Stimulated activated CD4-positive, alpha-beta T cell treated with anti-CD3 and anti-CD28 coated beads, Interleukin-4, amount 100 ng/mL, for 48 hours (primary cell): ENCODE measurements at regions not wholly inside any gene's neighbourhood (a gene's known extent, or its start where the extent isn't known, plus 50 kb on each side); places are given as distances from the start of the nearest gene placed in this dataset.

Source experiments
- DNase-seq, 2 donors: peaks; one replicate each; pipeline ENCODE4 v3.0.0-alpha.2; 2020; ENCODE audit warnings: low read depth in 2 of 2

DNA sequence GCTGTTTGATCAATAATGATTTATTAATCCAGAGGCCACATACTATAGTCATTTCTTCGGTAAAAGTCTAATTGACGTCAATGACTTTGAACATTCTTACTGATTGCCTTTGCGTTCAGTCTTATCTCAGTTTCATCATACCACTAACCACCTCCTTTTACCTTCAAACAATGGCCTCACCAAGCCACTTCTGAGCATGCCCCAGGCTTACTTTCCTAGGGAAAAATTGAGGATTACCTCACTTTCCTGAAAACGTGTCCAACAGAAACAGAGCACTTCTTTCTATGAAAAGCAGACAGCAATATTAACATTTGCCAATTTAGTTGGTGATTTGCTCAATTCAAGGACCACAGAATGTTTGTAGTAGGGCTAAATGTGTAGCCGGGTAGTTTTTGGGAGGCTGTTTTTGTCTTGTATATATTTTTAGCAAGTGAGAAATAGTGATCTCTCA, 157.6 kb downstream of the KLF5 start:
- DNase-seq: no peak

DNA sequence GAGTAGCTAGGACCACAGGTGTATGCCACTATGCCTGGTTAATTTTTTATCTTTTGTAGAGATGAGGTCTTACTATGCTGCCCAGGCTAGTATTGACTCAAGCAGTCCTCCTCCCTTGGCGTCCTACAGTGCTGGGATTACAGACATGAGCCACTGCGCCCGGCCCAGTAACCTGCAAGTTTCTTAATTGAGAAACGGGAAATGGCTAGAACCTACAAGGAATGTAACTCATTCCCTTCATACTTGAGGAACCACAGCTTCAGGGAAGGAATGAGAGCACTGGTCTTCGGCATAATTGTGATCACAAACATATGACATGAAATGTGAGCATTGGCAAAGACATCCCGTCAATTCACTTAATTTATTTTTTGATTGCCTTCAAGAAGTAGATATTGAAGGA, 157.0 kb downstream of the KLF5 start:
- DNase-seq: no peak

DNA sequence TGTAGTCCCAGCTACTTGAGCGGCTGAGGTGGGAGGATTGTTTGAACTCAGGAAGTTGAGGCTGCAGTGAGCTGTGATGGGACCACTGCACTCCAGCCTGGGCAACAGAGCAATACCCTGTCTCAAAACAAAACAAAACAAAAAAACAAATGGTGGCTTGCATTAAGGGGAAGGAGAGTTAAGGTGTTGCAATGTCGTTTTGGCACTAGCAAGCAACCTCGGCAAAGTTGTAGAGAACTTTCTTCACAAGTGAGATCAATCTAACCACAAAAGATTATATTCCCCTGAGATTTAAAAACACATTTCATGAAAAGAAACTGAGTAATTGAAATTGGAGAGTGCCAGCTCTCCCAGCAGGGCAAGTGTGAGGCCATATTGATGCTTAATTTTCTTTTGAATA, 153.7 kb downstream of the KLF5 start:
- DNase-seq: no peak

DNA sequence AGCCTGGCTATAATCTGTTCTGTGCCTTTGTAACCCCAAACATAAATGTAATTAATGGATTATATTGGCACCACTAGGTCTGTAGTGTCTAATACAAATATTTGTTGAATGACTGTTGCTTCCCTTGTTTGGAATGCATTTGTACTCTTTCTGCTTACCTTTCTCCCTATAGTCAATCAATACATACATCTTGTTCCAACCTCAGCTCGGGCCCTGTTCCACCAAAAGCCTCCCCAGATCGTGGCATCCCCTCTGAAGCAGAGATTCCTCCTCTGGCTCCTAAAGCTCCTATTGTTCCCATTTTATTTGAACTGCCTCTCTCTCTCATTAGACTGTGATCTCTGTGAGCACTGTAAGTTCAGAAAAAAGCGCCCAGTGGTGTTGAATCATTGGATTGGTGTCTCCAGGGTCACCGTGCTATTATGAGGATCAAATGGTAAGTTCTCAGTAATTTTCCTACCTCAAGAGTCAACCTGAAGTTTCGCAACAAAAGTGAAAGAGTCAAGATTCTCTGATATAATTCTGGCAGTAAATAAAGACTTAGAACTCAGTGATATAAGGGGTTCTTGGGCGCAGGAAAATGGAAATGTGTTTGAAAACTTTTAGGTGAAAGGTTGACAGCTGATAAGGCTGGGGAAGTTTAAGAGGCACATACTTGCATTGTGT, 151.5 kb downstream of the KLF5 start:
- no peak for DNase-seq

DNA sequence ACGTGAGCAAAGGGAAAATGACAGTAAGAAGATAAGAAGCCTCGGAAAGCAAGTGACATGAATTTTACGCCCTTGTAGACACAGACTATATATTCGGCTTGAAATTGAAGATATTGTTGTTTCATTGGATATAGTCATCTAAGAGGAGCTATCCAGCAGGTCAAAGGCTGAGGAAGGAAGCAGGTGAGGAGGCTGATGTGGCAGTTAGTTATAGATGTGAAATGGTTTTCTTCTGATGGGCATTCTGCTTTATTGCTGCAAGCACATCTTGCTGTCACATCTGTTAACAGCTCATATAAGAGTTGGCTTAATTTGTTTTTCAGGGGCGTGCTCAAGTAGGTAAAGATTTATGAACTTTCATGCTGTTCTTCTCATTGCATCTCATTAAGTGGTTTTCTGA, 146.1 kb downstream of the KLF5 start:
- DNase-seq: no peak

DNA sequence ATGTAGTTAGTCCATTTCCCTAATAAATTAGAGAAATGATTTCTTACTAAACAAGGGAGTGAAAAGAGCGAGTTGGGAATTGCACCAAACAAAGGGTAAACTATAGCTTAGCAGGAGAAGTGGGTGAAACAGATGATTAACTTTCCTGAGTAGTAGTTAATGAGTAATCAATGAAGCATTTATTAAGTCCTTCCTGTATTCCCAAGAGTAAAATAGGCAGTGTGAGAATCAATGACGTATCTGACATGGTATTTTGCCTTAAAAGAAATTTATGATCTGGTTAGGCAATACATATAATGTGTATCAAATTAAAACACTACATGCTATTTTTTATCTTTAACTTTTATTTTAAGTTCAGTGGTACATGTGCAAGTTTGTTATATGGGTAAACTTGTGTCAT, 142.8 kb downstream of the KLF5 start:
- DNase-seq: no peak

DNA sequence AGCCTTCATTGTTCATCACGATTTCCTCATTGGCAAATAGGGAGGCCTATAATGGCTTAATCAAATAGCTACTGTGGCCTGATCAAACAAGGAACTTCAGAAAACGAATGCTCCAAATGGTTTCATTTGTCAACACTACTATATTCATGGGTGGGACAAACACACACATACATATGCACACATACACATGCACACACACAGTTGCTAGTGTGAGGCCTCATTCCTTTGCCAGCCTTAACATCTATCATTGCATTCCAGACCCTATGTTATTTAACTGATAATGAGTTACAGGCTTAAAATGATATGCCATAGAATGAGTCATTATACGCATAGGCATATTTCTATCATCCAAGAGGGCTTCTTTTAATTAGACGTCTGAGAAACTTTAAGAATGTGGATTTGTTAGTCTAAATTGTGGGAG, 140.2 kb downstream of the KLF5 start:
- DNase-seq: no peak

DNA sequence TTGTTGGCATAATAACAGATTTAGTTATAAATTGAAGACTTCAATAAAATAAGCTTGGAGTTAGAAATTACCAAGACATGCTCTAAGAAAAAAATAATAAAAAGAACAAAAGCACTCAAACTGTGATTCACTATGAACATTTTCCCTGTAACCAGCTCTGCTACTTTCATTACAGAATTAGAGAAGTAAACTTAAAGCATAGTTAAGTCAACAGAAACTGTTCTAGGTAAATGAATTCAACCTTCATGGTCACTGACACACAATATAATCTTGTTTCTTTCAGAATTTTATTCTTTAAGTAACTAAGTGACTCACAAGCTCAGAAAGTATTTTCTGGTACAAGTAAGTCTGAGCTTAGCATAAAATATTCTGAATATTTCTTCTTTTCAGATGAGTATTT, 136.3 kb downstream of the KLF5 start:
- DNase-seq: no peak

DNA sequence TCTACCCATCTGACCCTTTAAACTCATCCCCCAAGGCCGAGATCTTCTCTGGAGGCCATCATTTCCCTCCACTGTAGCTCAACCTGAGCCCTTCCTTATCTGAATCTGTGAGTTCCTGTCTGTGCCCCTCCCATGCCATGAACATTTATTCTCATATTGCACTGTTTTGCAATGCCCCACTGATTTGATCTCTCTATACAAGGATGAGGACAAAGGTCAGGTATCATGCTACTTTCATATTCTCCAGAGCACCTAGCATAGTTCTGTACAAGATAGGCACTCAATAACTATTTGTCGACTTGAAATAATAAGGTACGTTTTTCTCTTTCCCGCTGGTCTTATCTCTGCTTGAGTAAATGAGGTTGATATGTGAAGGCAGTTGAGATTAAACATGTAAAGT, 135.5 kb downstream of the KLF5 start:
- no peak for DNase-seq

DNA sequence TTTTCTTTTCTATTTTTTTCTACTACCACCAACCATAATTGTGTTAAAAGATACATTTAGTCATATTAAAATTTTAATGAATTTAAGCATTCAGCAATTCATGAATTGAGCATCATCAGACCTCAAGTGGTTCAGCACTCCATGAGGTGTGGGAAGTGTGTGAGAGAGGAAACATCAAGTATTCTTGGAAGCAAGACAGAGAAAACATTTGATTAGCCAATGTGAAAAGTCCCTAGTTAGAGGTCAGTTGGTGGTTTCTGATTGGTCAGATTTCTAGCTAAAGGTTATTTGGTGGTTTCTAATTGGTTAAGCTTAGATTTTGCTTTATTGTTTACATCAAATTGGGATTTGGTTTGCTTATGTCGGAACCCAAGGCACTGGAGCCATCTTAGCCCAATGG, 134.7 kb downstream of the KLF5 start:
- DNase-seq: no peak

DNA sequence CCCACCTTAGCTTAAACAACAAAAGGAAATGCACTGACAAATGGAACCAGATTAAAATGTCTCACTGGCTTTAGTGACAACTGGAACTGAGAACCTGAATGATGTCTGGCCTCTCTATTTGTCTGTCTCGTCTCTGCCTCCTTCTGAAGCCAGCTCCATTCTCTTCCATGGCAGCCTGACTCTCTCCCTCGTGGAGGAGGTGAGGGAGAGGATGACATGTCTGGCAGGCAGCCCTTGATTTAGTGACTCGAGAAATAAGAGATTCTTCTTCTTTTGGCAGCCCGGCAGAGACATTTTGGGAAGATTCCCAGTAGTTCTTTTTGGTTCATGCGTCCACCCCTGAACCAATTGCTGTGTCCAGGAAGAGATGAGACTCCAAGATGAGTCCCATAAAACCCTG, 131.7 kb downstream of the KLF5 start:
- no peak for DNase-seq

DNA sequence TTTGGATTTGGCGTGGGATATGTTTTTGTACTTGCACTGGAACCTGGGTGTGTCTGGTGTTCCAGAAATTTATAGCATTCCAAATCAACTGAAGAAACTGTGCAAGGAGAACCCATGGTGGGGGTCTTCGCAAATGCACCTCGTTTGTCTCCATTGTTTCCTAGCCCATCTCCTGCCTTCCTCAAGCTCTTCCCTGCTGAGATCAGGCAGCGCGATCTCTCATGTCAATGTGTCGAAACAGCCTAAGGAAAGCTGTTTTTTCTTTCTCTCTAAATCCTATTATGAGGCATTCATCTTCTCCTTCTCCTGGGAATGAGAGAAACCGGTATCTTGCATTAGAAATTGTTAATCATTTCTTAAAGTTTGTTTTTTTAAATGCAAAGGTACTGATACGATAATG, 131.0 kb downstream of the KLF5 start:
- DNase-seq: no peak

DNA sequence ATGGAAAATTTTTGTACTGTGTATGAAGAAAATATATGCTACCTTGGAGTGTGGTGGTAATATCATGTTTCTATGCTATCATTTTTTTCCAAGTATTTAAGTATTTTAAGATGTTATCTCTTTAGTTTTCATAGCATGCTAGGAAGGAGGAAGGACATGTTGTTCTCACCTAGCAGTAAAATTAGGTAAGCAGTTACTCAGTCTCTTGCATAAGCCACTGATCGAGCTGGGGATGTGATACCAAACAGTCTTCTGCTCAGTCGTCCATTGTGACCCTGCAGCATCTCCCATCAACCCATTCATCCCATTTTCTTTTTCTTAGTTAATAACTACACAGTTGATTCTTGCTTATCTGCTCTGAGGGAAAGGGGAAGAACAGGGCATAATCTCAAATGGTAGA, 130.6 kb downstream of the KLF5 start:
- DNase-seq: no peak

DNA sequence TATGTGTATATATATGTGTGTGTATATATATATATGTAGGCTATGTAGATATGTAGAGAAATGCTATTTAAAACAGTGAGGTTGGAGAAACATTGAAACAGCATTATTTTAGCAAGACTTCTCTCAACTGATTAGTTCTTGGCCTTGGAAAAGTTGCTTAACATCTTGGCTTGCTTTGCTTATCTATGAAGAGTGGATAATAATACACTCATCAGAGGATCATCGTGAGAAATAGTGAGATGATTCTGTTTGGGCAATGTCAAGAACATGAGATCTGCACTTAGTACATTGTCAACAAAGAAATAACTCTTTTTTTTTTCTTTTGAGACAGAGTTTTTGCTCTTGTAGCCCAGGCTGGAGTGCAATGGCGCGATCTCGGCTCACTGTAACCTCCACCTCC, 128.3 kb downstream of the KLF5 start:
- DNase-seq: no peak

DNA sequence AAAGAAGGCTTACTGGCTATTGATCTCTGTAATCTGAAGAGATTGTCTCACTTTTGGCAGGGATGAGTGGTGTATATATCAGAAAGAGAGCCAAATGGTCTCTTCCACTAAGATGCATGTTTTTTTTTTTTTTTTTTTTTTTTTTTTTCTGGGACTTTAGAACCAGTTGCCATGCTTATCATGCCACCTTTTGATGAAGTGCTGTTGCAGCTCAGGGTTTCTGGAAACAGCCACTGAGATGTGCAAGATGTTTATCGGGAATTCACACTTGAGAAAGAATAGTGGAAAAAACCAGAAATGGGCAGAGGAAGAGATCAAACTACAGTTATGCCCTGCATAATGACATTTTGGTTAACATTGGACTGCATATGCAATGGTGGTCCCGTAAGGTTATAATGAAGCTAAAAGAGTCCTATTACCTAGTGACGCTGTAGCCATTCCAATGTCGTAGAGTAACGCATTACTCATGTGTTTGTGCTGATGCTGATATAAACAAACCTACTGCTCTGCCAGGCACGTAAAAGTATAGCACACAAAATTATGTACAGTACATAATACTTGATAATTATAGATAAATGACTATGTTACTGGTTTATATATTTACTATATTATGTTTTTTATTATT, 121.0 kb downstream of the KLF5 start:
- DNase-seq: no peak

DNA sequence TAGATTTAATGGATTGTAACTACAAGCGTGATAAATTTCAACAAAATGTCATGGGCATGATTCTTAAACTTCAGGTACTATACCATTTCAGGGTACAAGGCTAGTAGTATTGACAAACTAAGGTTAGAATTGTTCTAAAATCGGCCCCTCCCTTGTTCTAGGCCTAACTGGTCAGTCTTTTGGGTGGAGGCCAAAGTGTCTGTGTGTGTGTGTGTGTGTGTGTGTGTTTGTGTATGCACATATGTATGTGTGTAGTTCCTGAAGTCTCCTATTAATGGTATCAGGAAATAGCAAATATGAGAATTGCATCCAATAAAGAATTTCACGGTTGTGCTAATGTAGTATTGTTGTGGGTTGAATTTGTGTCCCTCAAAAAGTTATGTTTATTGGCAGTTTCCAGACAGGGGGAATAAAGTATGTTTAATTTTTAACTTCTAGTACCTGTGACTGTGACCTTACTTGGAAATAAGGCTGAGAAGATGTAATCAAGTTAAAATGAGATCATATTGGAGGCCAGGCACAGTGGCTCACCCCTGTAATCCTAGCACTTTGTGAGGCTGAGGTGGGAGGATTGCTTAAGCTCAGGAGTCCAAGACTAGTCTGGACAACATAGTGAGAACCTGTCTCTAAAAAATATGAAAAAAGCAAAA, 119.2 kb downstream of the KLF5 start:
- DNase-seq: no peak

DNA sequence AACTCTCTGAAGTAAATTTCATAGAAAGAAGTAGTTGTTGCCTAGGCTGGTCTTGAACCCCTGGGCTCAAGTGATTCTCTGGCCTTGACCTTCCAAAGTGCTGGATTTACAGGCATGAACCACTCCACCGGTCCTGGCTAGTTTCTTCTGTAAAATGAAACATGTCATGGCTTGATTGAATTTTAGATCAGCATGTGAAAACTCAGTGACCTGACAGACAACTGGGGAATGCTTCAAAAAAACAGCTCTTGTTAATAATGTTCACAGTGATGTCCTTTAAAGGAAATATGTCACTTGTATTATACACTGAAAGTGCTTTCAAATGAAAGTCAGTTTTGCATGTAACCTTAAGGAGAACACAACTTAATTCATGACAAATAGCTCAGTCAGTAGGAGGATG, 118.2 kb downstream of the KLF5 start:
- no peak for DNase-seq

DNA sequence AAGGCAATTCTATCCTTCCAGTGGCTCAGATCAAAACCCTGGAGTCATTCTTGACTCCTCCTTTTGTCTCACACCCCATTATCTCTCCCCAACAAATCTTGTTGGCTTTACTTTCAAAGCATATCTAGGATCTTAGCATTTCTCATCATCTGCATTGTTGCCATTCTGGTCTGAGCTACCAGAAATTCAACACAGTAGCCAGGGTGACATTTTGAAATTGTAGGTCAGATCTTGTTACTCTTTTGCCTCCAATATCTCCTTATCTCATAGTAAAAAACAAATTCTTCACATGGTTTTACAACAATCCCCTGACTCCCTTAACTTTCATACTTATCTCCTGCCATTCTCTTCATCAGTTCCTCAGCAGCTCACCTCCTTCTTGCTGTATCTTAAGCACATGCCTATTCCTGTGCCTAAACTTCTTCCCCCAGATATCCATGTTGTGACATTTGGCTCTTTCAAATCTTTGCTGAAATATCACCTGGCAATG, 115.8 kb downstream of the KLF5 start:
- DNase-seq: no peak

DNA sequence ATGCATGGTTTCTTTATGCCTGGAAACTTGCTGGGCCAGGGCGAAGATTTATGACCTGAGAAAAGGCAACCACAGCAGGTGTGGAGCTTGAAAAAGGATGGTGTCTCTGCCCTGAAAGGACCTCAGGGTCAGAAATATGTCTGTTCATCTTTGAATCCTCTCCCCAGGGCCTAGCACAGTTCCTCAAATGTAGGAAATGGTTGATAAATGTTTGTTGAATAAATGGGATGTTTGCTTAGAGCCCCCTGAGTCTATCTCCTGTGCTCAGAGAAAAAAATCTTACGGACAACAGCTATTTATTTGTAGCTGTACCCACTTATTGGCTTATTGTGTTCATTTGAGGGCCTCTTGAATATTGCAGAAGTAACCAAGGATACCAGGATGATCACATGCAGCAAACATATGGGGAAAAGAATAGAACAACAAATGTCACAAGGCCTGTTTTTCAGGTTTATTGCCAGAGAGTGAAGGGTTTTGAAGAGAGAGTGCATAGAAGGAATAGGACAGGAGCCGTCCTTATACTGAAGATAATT, 114.5 kb downstream of the KLF5 start:
- DNase-seq: no peak

DNA sequence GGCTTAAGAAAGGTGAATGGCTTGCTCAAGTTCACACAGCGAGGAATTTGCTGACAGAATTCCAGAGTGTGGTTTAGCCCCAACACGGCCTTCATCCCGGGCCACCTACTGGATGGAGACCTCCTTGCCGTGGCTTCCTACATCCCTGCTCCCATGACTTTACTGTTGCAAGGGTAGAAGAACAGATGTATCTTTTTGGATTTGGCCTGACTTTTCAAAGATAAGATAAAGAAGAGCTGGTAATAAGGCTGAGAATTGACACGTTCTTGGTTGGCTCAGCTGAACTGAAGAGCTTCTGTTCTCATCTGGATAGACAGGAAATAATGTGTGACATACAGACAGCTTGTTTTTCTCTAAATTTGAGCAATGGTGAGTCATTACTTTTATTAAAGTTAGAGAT, 113.1 kb downstream of the KLF5 start:
- DNase-seq: no peak

DNA sequence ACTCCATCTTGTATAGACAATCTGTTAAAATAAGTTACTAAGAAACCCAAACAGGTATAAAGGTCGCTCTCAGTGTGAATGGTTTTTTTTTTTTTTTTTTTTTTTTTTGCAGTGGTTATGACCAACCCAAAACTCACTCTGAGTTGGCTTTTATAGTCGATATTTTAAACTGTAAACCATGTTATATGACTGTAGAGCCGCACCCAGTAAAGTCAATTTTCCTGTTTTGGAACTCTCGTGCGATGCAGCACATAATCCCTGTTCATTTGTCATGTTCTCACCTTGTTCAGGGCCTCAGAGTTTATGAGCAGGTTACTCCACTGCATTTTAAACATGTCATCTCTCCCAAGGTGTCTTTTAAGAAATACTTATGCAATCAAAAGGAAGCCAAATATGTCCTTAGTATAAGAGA, 112.5 kb downstream of the KLF5 start:
- no peak for DNase-seq

DNA sequence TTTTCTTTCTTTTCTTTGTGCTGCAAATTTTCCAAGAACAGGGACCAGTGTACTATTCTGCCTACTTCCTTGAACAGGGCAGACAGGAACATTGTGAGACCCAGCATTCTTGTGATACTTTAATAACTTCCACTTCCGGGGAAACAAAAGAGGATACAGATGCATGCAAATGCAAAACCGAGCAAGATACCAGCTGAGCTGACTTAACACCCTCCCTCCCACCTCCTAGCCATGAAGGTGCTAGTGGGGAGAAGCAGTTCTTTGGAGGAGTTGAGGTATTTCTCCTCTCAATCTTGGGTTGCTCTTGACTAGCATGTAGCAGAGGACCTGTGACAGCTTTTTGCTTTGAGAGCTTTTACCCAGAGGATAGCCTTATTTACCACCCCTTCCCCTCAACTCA, 111.2 kb downstream of the KLF5 start:
- DNase-seq: no peak

DNA sequence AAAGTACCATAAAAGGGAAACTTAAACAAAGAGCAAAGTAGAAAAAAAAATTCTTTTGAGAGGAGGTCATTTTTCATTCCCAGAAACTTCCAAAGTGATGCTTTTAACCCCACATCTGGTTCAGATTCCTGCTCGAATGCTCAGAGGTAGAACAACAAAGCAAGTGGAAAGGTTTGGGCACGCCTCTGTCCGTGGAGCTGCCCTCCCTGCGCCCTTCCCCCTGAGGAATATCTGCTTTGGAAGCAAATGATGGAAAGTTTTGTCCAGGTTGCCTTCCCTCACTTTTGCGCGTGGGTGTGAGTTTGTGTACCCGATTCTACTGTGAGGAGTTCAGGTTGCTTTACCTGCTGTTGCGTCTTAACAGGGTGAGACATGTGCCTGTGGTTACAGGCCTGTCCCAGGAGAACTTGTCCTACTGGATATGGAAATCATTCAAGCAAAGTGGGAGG, 110.2 kb downstream of the KLF5 start:
- DNase-seq: no peak
